ENCODE measurements at regions not wholly inside any gene's neighbourhood (a gene's known extent, or its start where the extent isn't known, plus 50 kb on each side); places are given as distances from the start of the nearest gene placed in this dataset.

DNA sequence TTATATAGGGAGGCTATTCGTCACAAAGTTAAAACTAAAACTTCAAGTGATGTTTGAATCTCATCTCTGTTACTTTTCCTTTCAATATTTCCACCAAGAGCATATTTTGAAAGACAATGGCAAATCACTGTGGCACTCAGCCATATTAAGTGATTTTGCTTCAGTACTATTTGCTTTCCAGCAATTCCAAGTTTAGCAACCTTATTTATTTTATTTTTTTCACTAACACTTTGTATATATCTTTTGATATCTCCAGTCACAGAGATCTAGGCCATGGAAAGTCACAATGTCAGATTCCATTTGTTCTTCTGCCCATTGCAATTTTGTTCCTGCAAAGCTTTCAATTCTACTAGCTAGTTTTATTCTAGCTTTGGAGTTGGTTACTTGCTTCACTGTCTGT lies 1514.5 kb upstream of the ADGRL3 start:
- H3K9me1 ChIP-seq (replicated peaks; ENCODE audit: control insufficient read depth, extremely low read depth, insufficient read depth, low read length) = no peaks in the 10 kb centered on the region
- ChIA-PET CTCF (no interaction called here), POLR2A (no interaction called here)
- FAIRE-seq (no peak), DNase-seq (ENCODE audit: low read depth, low spot score) (no peak)
- TF ChIP-seq, protein P1, sequence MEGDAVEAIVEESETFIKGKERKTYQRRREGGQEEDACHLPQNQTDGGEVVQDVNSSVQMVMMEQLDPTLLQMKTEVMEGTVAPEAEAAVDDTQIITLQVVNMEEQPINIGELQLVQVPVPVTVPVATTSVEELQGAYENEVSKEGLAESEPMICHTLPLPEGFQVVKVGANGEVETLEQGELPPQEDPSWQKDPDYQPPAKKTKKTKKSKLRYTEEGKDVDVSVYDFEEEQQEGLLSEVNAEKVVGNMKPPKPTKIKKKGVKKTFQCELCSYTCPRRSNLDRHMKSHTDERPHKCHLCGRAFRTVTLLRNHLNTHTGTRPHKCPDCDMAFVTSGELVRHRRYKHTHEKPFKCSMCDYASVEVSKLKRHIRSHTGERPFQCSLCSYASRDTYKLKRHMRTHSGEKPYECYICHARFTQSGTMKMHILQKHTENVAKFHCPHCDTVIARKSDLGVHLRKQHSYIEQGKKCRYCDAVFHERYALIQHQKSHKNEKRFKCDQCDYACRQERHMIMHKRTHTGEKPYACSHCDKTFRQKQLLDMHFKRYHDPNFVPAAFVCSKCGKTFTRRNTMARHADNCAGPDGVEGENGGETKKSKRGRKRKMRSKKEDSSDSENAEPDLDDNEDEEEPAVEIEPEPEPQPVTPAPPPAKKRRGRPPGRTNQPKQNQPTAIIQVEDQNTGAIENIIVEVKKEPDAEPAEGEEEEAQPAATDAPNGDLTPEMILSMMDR (IDR thresholded peaks at IDR 0.05; ENCODE audit: extremely low read depth in 1 of 2, insufficient read depth in 1 of 2, low read depth in 1 of 2, low read length in 2 of 2) = no peak
- TF ChIP-seq POLR2AphosphoS5 (IDR thresholded peaks at IDR 0.05; ENCODE audit: insufficient read depth, low read depth, low read length) = no peak
- no peak for TF ChIP-seq JUN (IDR thresholded peaks at IDR 0.05; ENCODE audit: borderline replicate concordance, insufficient read depth, insufficient read length, low read depth)
- no peak for TF ChIP-seq MYC (IDR thresholded peaks at IDR 0.05; ENCODE audit: low read depth, low read length)
- no peak for TF ChIP-seq FOS (IDR thresholded peaks at IDR 0.05; ENCODE audit: borderline replicate concordance, insufficient read depth, low read length)
- no peak for TF ChIP-seq POLR2A (IDR thresholded peaks at IDR 0.05; ENCODE audit: low read depth, low read length)
- TF ChIP-seq, protein P2, sequence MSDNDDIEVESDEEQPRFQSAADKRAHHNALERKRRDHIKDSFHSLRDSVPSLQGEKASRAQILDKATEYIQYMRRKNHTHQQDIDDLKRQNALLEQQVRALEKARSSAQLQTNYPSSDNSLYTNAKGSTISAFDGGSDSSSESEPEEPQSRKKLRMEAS (IDR thresholded peaks at IDR 0.05; ENCODE audit: insufficient read depth, insufficient read length) = no peak
- H3K4me1 ChIP-seq (ENCODE audit: control insufficient read depth, extremely low read depth, insufficient read depth, low read length) = no peaks in the 10 kb centered on the region
- no peak overlapping the region for H3K4me3 ChIP-seq (replicated peaks in 1 of 3; ENCODE audit: insufficient read depth in 1 of 3, low read depth in 1 of 3, low read length in 3 of 3)
- intact Hi-C loops (cut with micrococcal nuclease) (no loop called here), dilution Hi-C loops (cut with MboI; ENCODE audit: extremely low pct_ligation_motif_present, low sequenced_read_pairs) (no loop called here)
- no peaks in the 10 kb centered on the region for H3K27me3 ChIP-seq (ENCODE audit: control insufficient read depth in 2 of 2, insufficient read depth in 2 of 2, low read length in 2 of 2)
- no peaks in the 10 kb centered on the region for H3K79me2 ChIP-seq (ENCODE audit: control insufficient read depth, insufficient read depth, low read length)
- H3K9ac ChIP-seq (replicated peaks; ENCODE audit: extremely low read depth, insufficient read depth, low read length) = no peak overlapping the region
- no peak overlapping the region for H3K27ac ChIP-seq (ENCODE audit: insufficient read depth, low read depth, low read length)
- H3K9me3 ChIP-seq (replicated peaks; ENCODE audit: control insufficient read depth, insufficient read depth, low read length) = no peaks in the 10 kb centered on the region
- H4K20me1 ChIP-seq (replicated peaks; ENCODE audit: control insufficient read depth, extremely low read depth, insufficient read depth, low read length) = no peaks in the 10 kb centered on the region
- no peak overlapping the region for H2AFZ ChIP-seq (ENCODE audit: low read depth, low read length)
- BruUV-seq (replicated peaks) = no TSS peak
- no peak overlapping the region for H3K4me2 ChIP-seq (ENCODE audit: insufficient read depth, low read length)
- no peaks in the 10 kb centered on the region for H3K36me3 ChIP-seq (ENCODE audit: control insufficient read depth in 2 of 2, extremely low read depth in 1 of 2, insufficient read depth in 2 of 2, low read length in 2 of 2)

DNA sequence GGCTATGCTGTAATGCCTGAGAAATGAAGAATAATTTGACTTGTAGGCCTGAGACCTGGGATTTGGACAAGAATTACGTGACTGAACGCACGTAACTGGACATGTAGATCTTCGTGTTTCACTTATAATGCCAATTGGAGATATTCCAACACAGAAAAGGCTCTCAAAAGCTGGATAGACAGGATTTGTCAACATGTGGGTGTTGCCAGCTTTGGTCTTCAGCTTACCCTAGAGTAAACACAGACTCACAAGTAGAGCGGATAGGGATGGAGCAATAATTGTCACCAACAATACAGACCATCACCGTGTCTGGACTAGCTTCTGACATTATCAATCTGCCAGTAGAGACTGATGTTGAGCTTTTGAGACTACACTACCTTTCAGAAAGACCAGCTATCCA lies 1511.0 kb upstream of the ADGRL3 start:
- Histone ChIP-seq H3K9ac (replicated peaks; ENCODE audit: extremely low read depth, insufficient read depth, low read length) (no peak overlapping the region), H3K9me1 (replicated peaks; ENCODE audit: control insufficient read depth, extremely low read depth, insufficient read depth, low read length) (no peaks in the 10 kb centered on the region), H3K9me3 (replicated peaks; ENCODE audit: control insufficient read depth, insufficient read depth, low read length) (no peaks in the 10 kb centered on the region), H3K4me1 (ENCODE audit: control insufficient read depth, extremely low read depth, insufficient read depth, low read length) (no peaks in the 10 kb centered on the region), H3K4me2 (ENCODE audit: insufficient read depth, low read length) (no peak overlapping the region), H4K20me1 (replicated peaks; ENCODE audit: control insufficient read depth, extremely low read depth, insufficient read depth, low read length) (no peaks in the 10 kb centered on the region), H2AFZ (ENCODE audit: low read depth, low read length) (no peak overlapping the region), H3K27ac (ENCODE audit: insufficient read depth, low read depth, low read length) (no peak overlapping the region), H3K36me3 (ENCODE audit: control insufficient read depth in 2 of 2, extremely low read depth in 1 of 2, insufficient read depth in 2 of 2, low read length in 2 of 2) (no peaks in the 10 kb centered on the region), H3K79me2 (ENCODE audit: control insufficient read depth, insufficient read depth, low read length) (no peaks in the 10 kb centered on the region), H3K4me3 (replicated peaks in 1 of 3; ENCODE audit: insufficient read depth in 1 of 3, low read depth in 1 of 3, low read length in 3 of 3) (no peak overlapping the region), H3K27me3 (ENCODE audit: control insufficient read depth in 2 of 2, insufficient read depth in 2 of 2, low read length in 2 of 2) (no peaks in the 10 kb centered on the region)
- POLR2A ChIA-PET = no interaction called here
- no peak for TF ChIP-seq MYC (IDR thresholded peaks at IDR 0.05; ENCODE audit: low read depth, low read length)
- no peak for TF ChIP-seq FOS (IDR thresholded peaks at IDR 0.05; ENCODE audit: borderline replicate concordance, insufficient read depth, low read length)
- TF ChIP-seq GATA2 (IDR thresholded peaks at IDR 0.05; ENCODE audit: insufficient read depth, insufficient read length, low read depth, low read length) = no peak
- TF ChIP-seq, protein P1 (IDR thresholded peaks at IDR 0.05; ENCODE audit: extremely low read depth in 1 of 2, insufficient read depth in 1 of 2, low read depth in 1 of 2, low read length in 2 of 2) = no peak
- TF ChIP-seq, protein P2 (IDR thresholded peaks at IDR 0.05; ENCODE audit: insufficient read depth, insufficient read length) = no peak
- no peak for TF ChIP-seq JUN (IDR thresholded peaks at IDR 0.05; ENCODE audit: borderline replicate concordance, insufficient read depth, insufficient read length, low read depth)
- BruUV-seq (replicated peaks) = no TSS peak
- DNase-seq (ENCODE audit: low read depth, low spot score) (no peak), FAIRE-seq (no peak)
- CTCF ChIA-PET = no interaction called here
- dilution Hi-C loops (cut with MboI; ENCODE audit: extremely low pct_ligation_motif_present, low sequenced_read_pairs) = no loop called here
- intact Hi-C loops (cut with micrococcal nuclease) = no loop called here
